ENCODE measurements at regions not wholly inside any gene's neighbourhood (a gene's known extent, or its start where the extent isn't known, plus 50 kb on each side); places are given as distances from the start of the nearest gene placed in this dataset.

DNA sequence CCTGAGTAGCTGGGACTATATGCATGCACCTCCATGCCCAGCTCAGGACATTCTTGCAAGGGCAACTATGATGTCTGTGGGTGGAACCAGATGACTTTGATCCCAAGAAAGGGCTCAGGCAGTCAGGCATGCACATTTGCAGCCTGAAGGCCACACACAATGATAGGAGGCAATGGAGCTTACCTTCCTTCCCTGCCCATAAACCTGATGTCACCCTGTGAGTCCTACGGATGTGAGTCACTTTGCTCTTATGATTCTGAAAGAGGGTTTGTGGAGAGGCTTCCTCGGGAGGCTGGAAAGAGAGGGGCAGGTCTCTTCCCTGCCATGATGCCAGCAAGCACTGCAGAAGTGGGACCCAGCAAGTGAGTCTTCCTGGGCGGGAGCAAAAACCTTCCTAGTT lies 202.4 kb downstream of the LY86 start:
- no peak for TF ChIP-seq FOXP2 (optimal IDR thresholded peaks at IDR 0.05; ENCODE audit: borderline replicate concordance, extremely low read depth, extremely low read length, insufficient read depth)
- no peak for TF ChIP-seq POLR2AphosphoS5 (IDR thresholded peaks at IDR 0.05; ENCODE audit: low read depth, low read length)

DNA sequence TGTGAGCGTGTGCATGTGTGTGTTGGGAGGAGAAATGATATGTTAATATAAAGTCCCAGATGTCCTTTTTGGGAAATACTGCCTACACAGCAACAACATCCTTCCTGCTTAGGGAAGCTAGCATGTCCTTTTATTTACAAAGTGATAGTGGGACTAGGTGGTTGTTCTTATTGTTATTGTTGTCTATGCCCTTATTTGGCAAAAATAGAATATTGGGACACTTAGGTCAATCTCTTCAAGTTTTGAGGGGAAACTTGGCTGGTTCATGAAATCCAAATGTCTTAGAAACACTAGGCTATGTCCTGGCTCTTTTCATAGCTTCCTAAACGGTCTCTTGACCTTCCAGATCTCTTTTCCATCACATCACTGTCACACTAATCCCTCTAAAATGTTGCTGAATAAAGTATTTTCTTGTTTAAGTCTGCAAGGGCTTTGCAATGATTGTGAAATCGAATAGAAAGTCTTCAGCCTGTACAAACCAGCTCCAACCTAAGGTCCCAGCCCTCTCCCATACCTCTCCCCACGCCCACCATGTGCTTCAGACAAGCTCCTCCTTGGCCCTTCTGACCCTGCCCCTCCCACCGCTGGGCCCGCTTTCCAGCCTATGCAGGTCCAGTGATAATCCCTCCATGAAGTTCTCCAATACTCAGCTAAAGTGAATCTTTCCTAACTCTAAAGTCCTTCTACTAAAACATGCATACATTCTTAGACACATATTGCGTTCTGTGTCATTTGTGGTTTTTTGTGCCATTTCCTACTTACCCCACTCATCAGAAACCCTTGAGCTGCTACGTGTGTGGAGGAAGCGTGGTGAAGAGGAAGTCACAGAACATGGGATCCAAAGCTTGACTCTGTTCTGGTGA lies 205.1 kb downstream of the LY86 start:
- no peak for TF ChIP-seq TAF1 (IDR thresholded peaks at IDR 0.05; ENCODE audit: borderline replicate concordance, insufficient read depth, low read length)

DNA sequence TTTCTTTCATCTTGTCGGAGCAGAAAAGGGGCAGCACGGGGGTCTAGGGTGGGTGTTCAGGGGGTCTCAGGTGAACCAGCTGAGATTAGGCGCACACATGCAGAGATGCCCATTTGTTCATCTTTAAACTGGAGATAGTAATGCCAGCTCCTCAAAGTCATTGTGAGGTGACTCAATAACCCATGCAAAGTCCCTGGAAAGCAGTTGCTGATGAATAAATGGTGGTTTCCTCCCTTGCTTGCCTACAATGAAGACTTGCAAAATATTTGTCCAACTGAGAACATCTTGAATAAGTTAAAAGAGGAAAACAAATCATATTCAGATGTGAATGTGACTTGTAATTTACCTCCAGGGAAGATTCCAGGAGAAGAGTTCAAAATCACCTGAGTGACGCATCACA lies 206.9 kb downstream of the LY86 start:
- TF ChIP-seq, protein P1, sequence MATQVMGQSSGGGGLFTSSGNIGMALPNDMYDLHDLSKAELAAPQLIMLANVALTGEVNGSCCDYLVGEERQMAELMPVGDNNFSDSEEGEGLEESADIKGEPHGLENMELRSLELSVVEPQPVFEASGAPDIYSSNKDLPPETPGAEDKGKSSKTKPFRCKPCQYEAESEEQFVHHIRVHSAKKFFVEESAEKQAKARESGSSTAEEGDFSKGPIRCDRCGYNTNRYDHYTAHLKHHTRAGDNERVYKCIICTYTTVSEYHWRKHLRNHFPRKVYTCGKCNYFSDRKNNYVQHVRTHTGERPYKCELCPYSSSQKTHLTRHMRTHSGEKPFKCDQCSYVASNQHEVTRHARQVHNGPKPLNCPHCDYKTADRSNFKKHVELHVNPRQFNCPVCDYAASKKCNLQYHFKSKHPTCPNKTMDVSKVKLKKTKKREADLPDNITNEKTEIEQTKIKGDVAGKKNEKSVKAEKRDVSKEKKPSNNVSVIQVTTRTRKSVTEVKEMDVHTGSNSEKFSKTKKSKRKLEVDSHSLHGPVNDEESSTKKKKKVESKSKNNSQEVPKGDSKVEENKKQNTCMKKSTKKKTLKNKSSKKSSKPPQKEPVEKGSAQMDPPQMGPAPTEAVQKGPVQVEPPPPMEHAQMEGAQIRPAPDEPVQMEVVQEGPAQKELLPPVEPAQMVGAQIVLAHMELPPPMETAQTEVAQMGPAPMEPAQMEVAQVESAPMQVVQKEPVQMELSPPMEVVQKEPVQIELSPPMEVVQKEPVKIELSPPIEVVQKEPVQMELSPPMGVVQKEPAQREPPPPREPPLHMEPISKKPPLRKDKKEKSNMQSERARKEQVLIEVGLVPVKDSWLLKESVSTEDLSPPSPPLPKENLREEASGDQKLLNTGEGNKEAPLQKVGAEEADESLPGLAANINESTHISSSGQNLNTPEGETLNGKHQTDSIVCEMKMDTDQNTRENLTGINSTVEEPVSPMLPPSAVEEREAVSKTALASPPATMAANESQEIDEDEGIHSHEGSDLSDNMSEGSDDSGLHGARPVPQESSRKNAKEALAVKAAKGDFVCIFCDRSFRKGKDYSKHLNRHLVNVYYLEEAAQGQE (IDR thresholded peaks at IDR 0.05; ENCODE audit: insufficient read depth in 1 of 2, low read depth in 2 of 2, low read length in 2 of 2) = no peak
- TF ChIP-seq TAF1 (IDR thresholded peaks at IDR 0.05; ENCODE audit: borderline replicate concordance, insufficient read depth, low read length) = no peak

DNA sequence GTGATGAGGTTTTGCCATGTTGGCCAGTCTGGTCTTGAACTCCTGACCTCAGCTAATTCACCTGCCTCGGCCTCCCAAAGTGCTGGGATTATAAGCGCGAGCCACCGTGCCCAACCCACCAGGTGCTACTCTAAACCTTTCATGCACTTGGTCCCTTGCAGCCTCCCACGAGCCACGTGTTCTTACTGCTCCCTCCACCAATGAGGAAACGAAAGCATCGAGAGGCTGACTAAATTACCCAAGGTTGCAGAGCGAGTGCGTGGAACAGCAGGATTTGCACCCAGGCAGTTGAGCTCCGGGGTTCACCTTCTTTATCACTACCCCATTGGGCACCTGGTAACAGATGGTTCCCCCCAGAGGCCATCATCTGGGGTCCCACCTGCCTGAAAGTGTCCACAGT lies 208.3 kb downstream of the LY86 start:
- TF ChIP-seq POLR2AphosphoS5 (IDR thresholded peaks at IDR 0.05; ENCODE audit: low read depth, low read length) (no peak), SIN3A (IDR thresholded peaks at IDR 0.05; ENCODE audit: borderline replicate concordance, insufficient read depth, low read length) (no peak), FOXP2 (optimal IDR thresholded peaks at IDR 0.05; ENCODE audit: borderline replicate concordance, extremely low read depth, extremely low read length, insufficient read depth) (no peak)
- TF ChIP-seq, protein P1 (IDR thresholded peaks at IDR 0.05; ENCODE audit: insufficient read depth in 1 of 2, low read depth in 2 of 2, low read length in 2 of 2) = no peak

DNA sequence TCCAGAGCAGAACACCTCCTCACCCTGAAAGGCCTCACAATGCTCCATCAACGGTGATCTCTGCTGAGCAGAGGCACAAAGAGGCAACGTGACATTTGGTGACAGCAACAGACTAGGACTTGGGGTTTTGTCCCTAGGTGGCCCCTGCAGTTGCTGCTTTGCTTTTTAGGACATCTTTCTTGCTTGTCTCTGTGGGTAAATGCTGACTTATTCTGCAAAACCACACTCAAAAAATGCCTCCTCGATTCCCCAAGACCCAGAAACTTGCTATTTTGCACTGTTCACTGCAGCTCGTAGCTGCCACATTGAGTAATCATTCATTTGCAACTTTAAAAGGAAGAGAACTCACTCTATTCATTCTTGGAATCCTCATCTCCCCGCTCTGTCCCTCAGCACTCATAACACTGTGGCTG lies 209.9 kb downstream of the LY86 start:
- TF ChIP-seq POLR2AphosphoS5 (IDR thresholded peaks at IDR 0.05; ENCODE audit: low read depth, low read length) = no peak
- no peak for TF ChIP-seq SIN3A (IDR thresholded peaks at IDR 0.05; ENCODE audit: borderline replicate concordance, insufficient read depth, low read length)
- no peak for TF ChIP-seq FOXP2 (optimal IDR thresholded peaks at IDR 0.05; ENCODE audit: borderline replicate concordance, extremely low read depth, extremely low read length, insufficient read depth)
- TF ChIP-seq, protein P1 (IDR thresholded peaks at IDR 0.05; ENCODE audit: insufficient read depth in 1 of 2, low read depth in 2 of 2, low read length in 2 of 2) = no peak
- TF ChIP-seq TAF1 (IDR thresholded peaks at IDR 0.05; ENCODE audit: borderline replicate concordance, insufficient read depth, low read length) = no peak

DNA sequence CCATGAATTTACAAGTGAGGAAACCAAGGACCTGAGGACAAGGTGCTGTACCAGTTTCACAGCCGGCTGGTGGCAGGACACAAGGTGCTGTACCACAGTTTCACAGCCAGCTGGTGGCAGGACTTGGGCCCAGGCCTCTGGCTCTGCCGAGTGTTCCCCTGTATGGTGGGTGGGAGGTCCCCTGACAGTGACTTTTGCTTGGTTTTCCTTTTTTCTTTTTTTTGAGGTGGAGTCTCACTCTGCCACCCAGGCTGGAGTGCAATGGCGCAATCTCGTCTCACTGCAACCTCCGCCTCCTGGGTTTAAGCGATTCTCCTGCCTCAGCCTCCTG lies 212.4 kb downstream of the LY86 start:
- TF ChIP-seq FOXP2 (optimal IDR thresholded peaks at IDR 0.05; ENCODE audit: borderline replicate concordance, extremely low read depth, extremely low read length, insufficient read depth) = no peak

DNA sequence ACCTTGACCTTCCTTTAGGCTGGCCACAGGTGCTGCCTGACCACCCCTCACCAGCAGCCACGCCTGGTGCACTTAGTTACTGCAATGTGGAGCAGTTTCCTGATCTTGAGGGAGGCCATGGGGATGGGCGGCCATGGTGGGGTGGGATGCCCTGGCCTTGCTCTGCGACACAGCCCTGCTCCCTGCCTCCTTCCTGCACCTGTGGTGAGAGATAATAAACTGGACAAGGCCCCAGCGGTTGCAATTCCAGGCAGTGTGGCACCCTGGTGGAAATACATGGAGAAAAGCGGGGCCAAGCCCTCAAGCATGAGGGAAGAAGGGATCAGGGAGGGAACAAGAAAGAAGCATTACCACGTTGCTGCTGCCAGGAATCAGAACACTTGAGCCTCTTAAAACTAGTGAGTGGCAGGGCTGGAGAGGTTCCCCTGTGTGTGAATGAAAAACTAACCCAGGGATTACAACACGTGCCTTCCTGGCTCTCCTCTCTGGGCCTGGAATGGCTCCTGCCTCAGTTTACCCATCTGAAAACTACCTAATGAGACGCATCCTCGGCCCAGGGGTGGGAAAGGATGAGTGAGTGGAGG lies 213.2 kb downstream of the LY86 start:
- TF ChIP-seq POLR2AphosphoS5 (IDR thresholded peaks at IDR 0.05; ENCODE audit: low read depth, low read length) (no peak), FOXP2 (optimal IDR thresholded peaks at IDR 0.05; ENCODE audit: borderline replicate concordance, extremely low read depth, extremely low read length, insufficient read depth) (no peak), TAF1 (IDR thresholded peaks at IDR 0.05; ENCODE audit: borderline replicate concordance, insufficient read depth, low read length) (no peak), SIN3A (IDR thresholded peaks at IDR 0.05; ENCODE audit: borderline replicate concordance, insufficient read depth, low read length) (no peak)
- TF ChIP-seq, protein P1 (IDR thresholded peaks at IDR 0.05; ENCODE audit: insufficient read depth in 1 of 2, low read depth in 2 of 2, low read length in 2 of 2) = no peak
